ENCODE measurements at regions not wholly inside any gene's neighbourhood (a gene's known extent, or its start where the extent isn't known, plus 50 kb on each side); places are given as distances from the start of the nearest gene placed in this dataset.

GRCh38 chr6:165881806-165882205 is 218.8 kb upstream of the PDE10A start:
- DNase-seq (no peak), ATAC-seq (no peak)
- Histone ChIP-seq H3K36me3 (no peaks in the 10 kb centered on the region), H3K27ac (no peak overlapping the region), H3K27me3 (no peaks in the 10 kb centered on the region), H3K9me3 (no peaks in the 10 kb centered on the region), H3K4me3 (no peak overlapping the region), H3K4me1 (no peaks in the 10 kb centered on the region)
- intact Hi-C loops (cut with DNase I): loop anchor here in 1 of 2 donors (10.0 kb wide), 1 partner anchor 223 kb away; no protein-coding TSS in a partner anchor
- WGBS (ENCODE audit: insufficient coverage, low coverage, low lambda C conversion rate, missing lambda C conversion rate): 60% methylated on average over 9 of the region's 9 CpGs
- no peak for TF ChIP-seq CTCF (IDR thresholded peaks at IDR 0.05)
- no peak for TF ChIP-seq POLR2A (IDR thresholded peaks at IDR 0.05)

- intact Hi-C loops (cut with DNase I): loop anchor here in 1 of 2 donors (10.0 kb wide), 1 partner anchor 224 kb away; no protein-coding TSS in a partner anchor
- WGBS (ENCODE audit: insufficient coverage, low coverage, low lambda C conversion rate, missing lambda C conversion rate): 42% methylated on average over 2 of the region's 2 CpGs
- no peaks in the 10 kb centered on the region for H3K9me3 ChIP-seq
- no peaks in the 10 kb centered on the region for H3K36me3 ChIP-seq
- H3K27me3 ChIP-seq: no peaks in the 10 kb centered on the region
- no peak for TF ChIP-seq POLR2A (IDR thresholded peaks at IDR 0.05)
- no peak for TF ChIP-seq CTCF (IDR thresholded peaks at IDR 0.05)
- no peak overlapping the region for H3K27ac ChIP-seq
- ATAC-seq (no peak), DNase-seq (no peak)
- no peaks in the 10 kb centered on the region for H3K4me1 ChIP-seq
- no peak overlapping the region for H3K4me3 ChIP-seq
Measured at GRCh38 chr6:165880686-165881085, 217.6 kb upstream of the PDE10A start.

GRCh38 chr6:165877773-165878172 is 214.7 kb upstream of the PDE10A start:
- DNase-seq: no peak
- WGBS (ENCODE audit: insufficient coverage, low coverage, low lambda C conversion rate, missing lambda C conversion rate): 62% methylated on average over 3 of the region's 3 CpGs
- no peak for ATAC-seq
- Histone ChIP-seq H3K4me3 (no peak overlapping the region), H3K4me1 (no peaks in the 10 kb centered on the region), H3K36me3 (no peaks in the 10 kb centered on the region), H3K9me3 (no peaks in the 10 kb centered on the region), H3K27me3 (no peaks in the 10 kb centered on the region), H3K27ac (no peak overlapping the region)
- TF ChIP-seq CTCF (IDR thresholded peaks at IDR 0.05) (no peak), POLR2A (IDR thresholded peaks at IDR 0.05) (no peak)
- intact Hi-C loops (cut with DNase I): no loop called here

GRCh38 chr6:165877192-165877591 is 214.2 kb upstream of the PDE10A start:
- Histone ChIP-seq H3K27me3 (no peaks in the 10 kb centered on the region), H3K4me3 (no peak overlapping the region), H3K4me1 (no peaks in the 10 kb centered on the region), H3K27ac (no peak overlapping the region), H3K9me3 (no peaks in the 10 kb centered on the region), H3K36me3 (no peaks in the 10 kb centered on the region)
- WGBS (ENCODE audit: insufficient coverage, low coverage, low lambda C conversion rate, missing lambda C conversion rate): 46% methylated on average over 5 of the region's 5 CpGs
- intact Hi-C loops (cut with DNase I): no loop called here
- no peak for ATAC-seq
- DNase-seq: no peak
- TF ChIP-seq POLR2A (IDR thresholded peaks at IDR 0.05): no peak
- TF ChIP-seq CTCF (IDR thresholded peaks at IDR 0.05): no peak

GRCh38 chr6:165876588-165876987 is 213.5 kb upstream of the PDE10A start:
- TF ChIP-seq CTCF (IDR thresholded peaks at IDR 0.05) (no peak), POLR2A (IDR thresholded peaks at IDR 0.05) (no peak)
- DNase-seq (peak in 1 of 3 donors; percentile 80), ATAC-seq (peak in 1 of 4 donors; percentile 65)
- Histone ChIP-seq H3K27ac (no peak overlapping the region), H3K27me3 (no peaks in the 10 kb centered on the region), H3K4me3 (no peak overlapping the region), H3K4me1 (no peaks in the 10 kb centered on the region), H3K36me3 (no peaks in the 10 kb centered on the region), H3K9me3 (no peaks in the 10 kb centered on the region)
- 27% methylated on average over 6 of the region's 6 CpGs for WGBS (ENCODE audit: insufficient coverage, low coverage, low lambda C conversion rate, missing lambda C conversion rate)
- intact Hi-C loops (cut with DNase I): no loop called here

Data from right lobe of liver (tissue), 6 donors.